CD4-positive, alpha-beta memory T cell (primary cell): ENCODE measurements at regions not wholly inside any gene's neighbourhood (a gene's known extent, or its start where the extent isn't known, plus 50 kb on each side); places are given as distances from the start of the nearest gene placed in this dataset.

ENCODE experiments used
- CTCF ChIA-PET: fragments of 350-600 bp; sonication (Branson Sonifier 250); formaldehyde crosslinking; loops from one replicate; lab custom pipeline; 2021; ENCODE audit warnings: inconsistent platforms; ENCODE audit not compliant: partially characterized antibody; lab: Charles Lee
- POLR2A ChIA-PET: fragments of 350-600 bp; sonication (Branson Sonifier 250); formaldehyde crosslinking; loops from one replicate; lab custom pipeline; 2021; ENCODE audit not compliant: partially characterized antibody; lab: Charles Lee
- DNase-seq, 5 donors: peaks; one replicate each; pipeline versions ENCODE4 v3.0.0 to v3.0.0-alpha.2; 2020 to 2022; ENCODE audit warnings: mixed read lengths in 1 of 5
- H3K27ac ChIP-seq: one replicate; pipeline ENCODE4 v1.7.0; 2013; ENCODE audit warnings: low read depth, low read length
- H3K27me3 ChIP-seq: 2 replicates; pipeline ENCODE4 v1.7.0; 2013; ENCODE audit warnings: mild to moderate bottlenecking, low read length, moderate library complexity; ENCODE audit not compliant: insufficient read depth
- H3K36me3 ChIP-seq: 2 replicates; pipeline ENCODE4 v1.7.0; 2013; ENCODE audit warnings: mild to moderate bottlenecking, low read length, moderate library complexity; ENCODE audit not compliant: insufficient read depth
- H3K4me1 ChIP-seq: 2 replicates; pipeline ENCODE4 v1.7.0; 2013; ENCODE audit warnings: mild to moderate bottlenecking, low read length, moderate library complexity; ENCODE audit not compliant: insufficient read depth
- H3K4me3 ChIP-seq, 2 donors: one replicate each; pipeline ENCODE4 v1.7.0; 2013; ENCODE audit warnings: low read length in 2 of 2, mild to moderate bottlenecking in 1 of 2
- H3K9me3 ChIP-seq, 2 donors: one replicate each; pipeline ENCODE4 v1.7.0; 2013; ENCODE audit warnings: low read length in 2 of 2, control low read depth in 1 of 2; ENCODE audit not compliant: control insufficient read depth in 1 of 2
- H3K27ac Mint-ChIP-seq, 7 donors: one replicate each; pipeline ENCODE4 v1.8.0; 2020 to 2021; ENCODE audit warnings: mixed read lengths in 7 of 7, mild to moderate bottlenecking in 6 of 7, inconsistent platforms in 3 of 7, moderate library complexity in 3 of 7
- H3K27me3 Mint-ChIP-seq, 2 donors: one replicate each; pipeline ENCODE4 v1.8.0; 2020 to 2021; ENCODE audit warnings: mixed read lengths in 2 of 2
- H3K36me3 Mint-ChIP-seq, 2 donors: one replicate each; pipeline ENCODE4 v1.8.0; 2020 to 2021; ENCODE audit warnings: mixed read lengths in 2 of 2, inconsistent platforms in 1 of 2, mild to moderate bottlenecking in 1 of 2
- H3K4me1 Mint-ChIP-seq, 4 donors: one replicate each; pipeline ENCODE4 v1.8.0; 2020 to 2021; ENCODE audit warnings: mixed read lengths in 4 of 4, mild to moderate bottlenecking in 1 of 4
- H3K4me3 Mint-ChIP-seq, 8 donors: one replicate each; pipeline ENCODE4 v1.8.0; 2020 to 2021; ENCODE audit warnings: mixed read lengths in 8 of 8, mild to moderate bottlenecking in 7 of 8, moderate library complexity in 6 of 8, inconsistent platforms in 3 of 8
- H3K9me3 Mint-ChIP-seq, 8 donors: one replicate each; pipeline ENCODE4 v1.8.0; 2020 to 2021; ENCODE audit warnings: mixed read lengths in 8 of 8, mild to moderate bottlenecking in 5 of 8, inconsistent platforms in 3 of 8, moderate library complexity in 1 of 8
- intact Hi-C: fragments of 100-400 bp; cut with micrococcal nuclease; formaldehyde crosslinking; loops from one replicate; pipeline ENCODE4 v1.15.1; 2023

GRCh38 chr7:12107381-12107780 is 103.7 kb upstream of the TMEM106B start:
- Histone ChIP-seq H3K27ac (no peak overlapping the region), H3K9me3 (no peaks in the 10 kb centered on the region), H3K36me3 (no peaks in the 10 kb centered on the region), H3K4me1 (peaks cover 6% of the 10 kb centered on the region), H3K4me3 (no peak overlapping the region), H3K27me3 (peaks cover 9% of the 10 kb centered on the region)
- peaks cover 18% of the 10 kb centered on the region in 2 donors for H3K27me3 Mint-ChIP-seq
- POLR2A ChIA-PET: no interaction called here
- H3K4me1 Mint-ChIP-seq: peaks cover 5 to 16% (median 11%) of the 10 kb centered on the region in 4 donors
- no peak overlapping the region for H3K27ac Mint-ChIP-seq
- DNase-seq: no peak
- no peak overlapping the region for H3K4me3 Mint-ChIP-seq
- CTCF ChIA-PET: interaction anchor here (1.2 to 1.4 kb wide), 2 partner anchors 184 to 213 kb away, joined by 3 read pairs; no protein-coding TSS in a partner anchor
- intact Hi-C loops: no loop called here
- no peaks in the 10 kb centered on the region for H3K36me3 Mint-ChIP-seq
- H3K9me3 Mint-ChIP-seq: no peaks in the 10 kb centered on the region

- no peak overlapping the region for H3K4me3 ChIP-seq
- H3K4me1 Mint-ChIP-seq: peaks cover 5 to 18% (median 13%) of the 10 kb centered on the region in 4 donors
- ChIA-PET POLR2A (no interaction called here), CTCF (interaction anchor here (0.8 to 1.4 kb wide), 2 partner anchors 63 to 212 kb away, joined by 3 read pairs; no protein-coding TSS in a partner anchor)
- H3K9me3 Mint-ChIP-seq: no peaks in the 10 kb centered on the region
- no peak overlapping the region for H3K27ac ChIP-seq
- intact Hi-C loops: no loop called here
- H3K36me3 Mint-ChIP-seq: peaks cover 0 to 2% of the 10 kb centered on the region in 2 donors
- peaks cover 22 to 23% of the 10 kb centered on the region in 2 donors for H3K27me3 Mint-ChIP-seq
- peaks cover 6% of the 10 kb centered on the region for H3K4me1 ChIP-seq
- no peaks in the 10 kb centered on the region for H3K9me3 ChIP-seq
- H3K36me3 ChIP-seq: no peaks in the 10 kb centered on the region
- no peak overlapping the region for H3K4me3 Mint-ChIP-seq
- peaks cover 9% of the 10 kb centered on the region for H3K27me3 ChIP-seq
- no peak overlapping the region for H3K27ac Mint-ChIP-seq
- DNase-seq: no peak
These were observed 103.2 kb upstream of the TMEM106B start for GRCh38 chr7:12107841-12108254.

DNA sequence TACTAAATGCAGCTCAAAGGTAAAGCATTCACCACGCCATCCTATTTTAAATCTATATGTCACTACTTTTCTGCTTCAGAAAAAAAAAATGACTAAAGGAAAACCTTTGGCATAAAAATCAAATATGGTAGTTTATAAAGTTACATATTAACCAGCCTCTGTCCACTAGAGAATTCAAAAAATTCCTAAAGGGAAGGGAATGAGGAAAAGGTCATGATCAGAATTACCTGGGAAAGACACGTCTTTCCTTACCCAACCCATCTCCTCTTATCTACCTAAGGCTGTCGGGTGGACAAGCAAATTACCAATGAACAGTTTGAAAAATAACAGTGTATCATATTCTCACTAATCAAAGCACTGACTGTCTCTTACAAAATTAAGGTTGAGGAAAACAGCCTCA is 100.7 kb upstream of the TMEM106B start:
- H3K36me3 ChIP-seq: no peaks in the 10 kb centered on the region
- peaks cover 9% of the 10 kb centered on the region for H3K27me3 ChIP-seq
- peaks cover 7 to 18% (median 13%) of the 10 kb centered on the region in 4 donors for H3K4me1 Mint-ChIP-seq
- H3K36me3 Mint-ChIP-seq: peaks cover 0 to 3% of the 10 kb centered on the region in 2 donors
- no peaks in the 10 kb centered on the region for H3K9me3 Mint-ChIP-seq
- POLR2A ChIA-PET: no interaction called here
- H3K9me3 ChIP-seq: no peaks in the 10 kb centered on the region
- no peak overlapping the region for H3K4me3 Mint-ChIP-seq
- H3K27me3 Mint-ChIP-seq: peaks cover 25 to 26% of the 10 kb centered on the region in 2 donors
- no peak overlapping the region for H3K27ac Mint-ChIP-seq
- CTCF ChIA-PET: interaction anchor here (1.4 kb wide), 1 partner anchor 212 kb away, joined by 3 read pairs; no protein-coding TSS in a partner anchor
- DNase-seq: no peak
- H3K4me3 ChIP-seq: no peak overlapping the region
- intact Hi-C loops: loop anchor here (5.0 kb wide), 2 partner anchors 102 to 182 kb away; partner anchors contain the start of gene TMEM106B
- no peak overlapping the region for H3K27ac ChIP-seq
- H3K4me1 ChIP-seq: peaks cover 6% of the 10 kb centered on the region

DNA sequence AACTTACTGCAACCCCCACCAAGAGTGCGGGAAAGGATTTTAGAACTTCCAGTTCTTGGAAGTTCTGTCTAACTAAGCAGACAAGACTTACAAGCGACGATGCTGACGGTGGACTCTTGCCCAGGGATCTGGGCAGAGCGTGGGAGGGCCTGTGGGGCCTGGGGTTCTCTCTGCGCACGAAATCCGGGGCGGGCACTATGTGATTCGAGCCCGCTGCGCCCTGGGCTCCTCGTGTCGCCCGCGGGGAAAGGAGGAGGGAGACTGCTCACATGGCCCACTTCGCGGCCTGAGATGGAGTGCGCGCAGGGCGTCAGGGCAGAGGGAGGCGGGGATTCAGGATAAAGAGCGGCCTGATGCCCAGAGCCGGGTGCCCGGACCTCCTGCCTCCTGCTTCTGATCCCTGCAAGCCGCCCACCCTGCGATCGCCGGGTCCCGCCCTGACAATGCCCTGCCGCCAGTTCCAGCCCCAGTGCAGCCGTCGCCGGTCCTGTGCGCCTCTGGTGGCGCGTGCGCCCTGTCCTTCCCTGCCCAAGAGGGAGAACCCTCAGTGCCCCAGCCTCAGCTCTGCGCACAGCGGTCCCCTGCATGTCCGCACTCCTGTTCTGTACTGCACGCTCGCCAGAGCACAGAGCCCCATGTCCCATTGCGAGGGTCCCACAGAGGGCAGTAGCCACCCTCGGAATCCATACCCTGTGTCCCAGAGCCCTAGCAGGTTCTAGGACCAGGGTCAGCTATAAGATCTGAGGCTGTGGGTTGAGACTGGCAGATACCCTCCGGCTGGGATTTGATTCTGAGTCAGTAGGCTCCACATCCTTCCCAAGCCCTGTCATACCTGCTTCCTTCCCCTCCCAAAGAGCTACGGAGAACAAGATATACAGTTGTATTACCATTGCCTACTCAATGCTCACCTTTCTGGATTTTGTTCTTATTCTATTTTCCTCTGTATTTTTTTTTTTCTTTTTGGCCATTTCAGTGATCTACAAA is 99.4 kb upstream of the TMEM106B start:
- peaks cover 6% of the 10 kb centered on the region for H3K4me1 ChIP-seq
- DNase-seq: peak in 4 of 5 donors; percentile 12 to 22 (median 19)
- H3K27me3 ChIP-seq: peaks cover 9% of the 10 kb centered on the region
- Mint-ChIP-seq H3K4me3 (peak overlapping the region; percentile 74 to 85 (median 79)), H3K9me3 (no peaks in the 10 kb centered on the region), H3K36me3 (peaks cover 0 to 3% of the 10 kb centered on the region in 2 donors), H3K4me1 (peaks cover 7 to 18% (median 13%) of the 10 kb centered on the region in 4 donors), H3K27me3 (peaks cover 25 to 26% of the 10 kb centered on the region in 2 donors), H3K27ac (no peak overlapping the region)
- no peaks in the 10 kb centered on the region for H3K9me3 ChIP-seq
- no peak overlapping the region for H3K27ac ChIP-seq
- no peak overlapping the region for H3K4me3 ChIP-seq
- H3K36me3 ChIP-seq: no peaks in the 10 kb centered on the region
- ChIA-PET CTCF (interaction anchor here (0.7 to 1.8 kb wide), 6 partner anchors 9 to 181 kb away, joined by 3 to 8 read pairs (median 4); partner anchors contain the start of gene TMEM106B), POLR2A (interaction anchor here (0.9 kb wide), 1 partner anchor 99 kb away, joined by 5 read pairs; the partner anchor contains the start of gene TMEM106B)
- intact Hi-C loops: loop anchor here (1.0 to 5.0 kb wide), 3 partner anchors 101 to 211 kb away; partner anchors contain the start of gene TMEM106B

DNA sequence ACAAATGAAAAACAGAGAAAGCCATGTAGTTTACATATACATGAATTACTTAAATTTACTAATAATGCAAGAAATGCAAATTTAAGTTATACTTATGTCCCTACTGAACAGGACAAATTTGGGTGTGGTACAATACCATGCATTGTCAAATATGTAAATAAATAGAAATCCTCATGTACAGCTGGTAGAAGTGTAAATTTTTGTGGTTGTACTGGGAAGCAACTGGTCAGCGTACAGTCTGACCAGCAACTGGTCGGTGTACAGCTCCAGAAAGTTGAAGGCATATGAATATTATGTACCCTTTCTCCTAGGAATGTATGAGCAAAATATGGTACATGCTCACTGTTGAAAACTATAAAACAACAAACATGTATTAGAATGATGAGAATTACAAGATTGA is 93.9 kb upstream of the TMEM106B start:
- H3K4me3 Mint-ChIP-seq: no peak overlapping the region
- H3K36me3 Mint-ChIP-seq: peaks cover 0 to 3% of the 10 kb centered on the region in 2 donors
- no peak overlapping the region for H3K4me3 ChIP-seq
- H3K36me3 ChIP-seq: no peaks in the 10 kb centered on the region
- DNase-seq: no peak
- H3K27ac Mint-ChIP-seq: no peak overlapping the region
- no peaks in the 10 kb centered on the region for H3K27me3 ChIP-seq
- H3K4me1 Mint-ChIP-seq: peaks cover 2 to 6% (median 3%) of the 10 kb centered on the region in 4 donors
- no peaks in the 10 kb centered on the region for H3K9me3 ChIP-seq
- intact Hi-C loops: no loop called here
- peaks cover under 1% of the 10 kb centered on the region for H3K4me1 ChIP-seq
- CTCF ChIA-PET: interaction anchor here (2.0 kb wide), 1 partner anchor 10 kb away, joined by 5 read pairs; no protein-coding TSS in a partner anchor
- H3K27ac ChIP-seq: no peak overlapping the region
- POLR2A ChIA-PET: interaction anchor here (1.0 kb wide), 1 partner anchor 93 kb away, joined by 3 read pairs; the partner anchor contains the start of gene TMEM106B
- H3K9me3 Mint-ChIP-seq: peaks cover 0 to 2% (median 0%) of the 10 kb centered on the region in 8 donors
- peaks cover 10% of the 10 kb centered on the region in 2 donors for H3K27me3 Mint-ChIP-seq

DNA sequence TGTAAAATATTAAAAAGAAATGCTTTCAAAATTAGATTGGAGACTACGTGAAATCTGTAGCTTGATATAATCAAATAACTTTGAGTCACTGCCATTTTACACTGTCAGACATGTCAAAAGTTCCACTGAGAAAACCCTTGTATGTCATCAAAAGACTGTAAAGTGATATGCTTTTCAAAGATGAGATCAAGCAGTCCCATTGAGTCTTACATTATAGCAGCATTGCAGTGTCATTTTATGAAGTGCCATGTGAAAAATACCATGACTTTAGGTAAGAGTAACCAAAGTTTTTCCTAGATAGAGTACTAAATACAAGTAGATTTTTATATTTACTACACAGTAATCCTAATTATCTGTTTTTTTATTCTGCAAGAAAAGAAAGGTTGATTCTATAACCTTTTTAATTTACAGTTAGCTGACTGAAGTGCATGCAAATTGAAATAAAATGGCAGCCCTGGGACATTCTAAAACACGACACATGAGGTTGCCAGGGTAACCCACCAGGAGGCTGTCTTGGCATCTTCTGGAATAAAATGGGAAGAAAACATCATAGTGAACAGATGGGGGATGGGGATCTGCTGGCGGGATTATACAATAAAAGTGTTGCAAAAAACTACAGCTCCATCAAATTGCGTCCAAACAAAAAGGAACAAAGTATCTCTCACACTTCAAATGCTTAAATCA is 91.3 kb upstream of the TMEM106B start:
- H3K4me1 Mint-ChIP-seq: peaks cover 0 to 2% (median 0%) of the 10 kb centered on the region in 4 donors
- POLR2A ChIA-PET: interaction anchor here (0.6 kb wide), 1 partner anchor 92 kb away, joined by 3 read pairs; the partner anchor contains the start of gene TMEM106B

More for the DNA sequence above, 91.3 kb upstream of the TMEM106B start:
- no peaks in the 10 kb centered on the region for H3K4me1 ChIP-seq
- H3K27ac ChIP-seq: no peak overlapping the region
- H3K27me3 ChIP-seq: no peaks in the 10 kb centered on the region
- no peaks in the 10 kb centered on the region for H3K36me3 Mint-ChIP-seq
- H3K4me3 Mint-ChIP-seq: no peak overlapping the region
- no peaks in the 10 kb centered on the region for H3K36me3 ChIP-seq
- DNase-seq: no peak
- peaks cover 0 to 2% (median 0%) of the 10 kb centered on the region in 8 donors for H3K9me3 Mint-ChIP-seq
- H3K27me3 Mint-ChIP-seq: peaks cover 4 to 11% of the 10 kb centered on the region in 2 donors
- peak overlapping the region in 1 of 7 donors; percentile 2 for H3K27ac Mint-ChIP-seq
- no peaks in the 10 kb centered on the region for H3K9me3 ChIP-seq
- H3K4me3 ChIP-seq: no peak overlapping the region
- intact Hi-C loops: no loop called here
- CTCF ChIA-PET: interaction anchor here (1.2 kb wide), 1 partner anchor 8 kb away, joined by 3 read pairs; no protein-coding TSS in a partner anchor
